Brain microvascular endothelial cell (primary cell): ENCODE measurements at regions not wholly inside any gene's neighbourhood (a gene's known extent, or its start where the extent isn't known, plus 50 kb on each side); places are given as distances from the start of the nearest gene placed in this dataset.

Source experiments
- DNase-seq: peaks from one replicate; pipeline ENCODE4 v3.0.0-alpha.2; 2020
- H3K27ac ChIP-seq: fragments of 250-450 bp; sonication (Bioruptor Pico); 2 replicates; pipeline ENCODE4 v1.5.1; 2020; ENCODE audit warnings: mild to moderate bottlenecking, moderate library complexity
- H3K27me3 ChIP-seq: fragments of 250-450 bp; sonication (Bioruptor Pico); replicated peaks from 2 replicates; pipeline ENCODE4 v1.5.1; 2020; ENCODE audit warnings: mild to moderate bottlenecking
- H3K36me3 ChIP-seq: fragments of 250-450 bp; sonication (Bioruptor Pico); replicated peaks from 2 replicates; pipeline ENCODE4 v1.5.1; 2020; ENCODE audit warnings: mild to moderate bottlenecking
- H3K4me3 ChIP-seq: 2 replicates; pipeline ENCODE4 v1.5.1; 2011; ENCODE audit warnings: low read depth, mild to moderate bottlenecking, control low read depth, low read length, moderate library complexity
- in situ Hi-C: cut with HindIII; loops from 2 replicates; pipeline ENCODE4 v1.10.0; 2017; ENCODE audit warnings: low sequenced_read_pairs, low pct_ligation_motif_present
- TF ChIP-seq, protein P1 (sequence below): IDR thresholded peaks from 2 replicates; pipeline ENCODE4 v1.5.1; 2011; ENCODE audit warnings: low read depth, mild to moderate bottlenecking, moderate library complexity, low read length, control low read depth, inconsistent platforms; ENCODE audit errors: missing control alignments

DNA sequence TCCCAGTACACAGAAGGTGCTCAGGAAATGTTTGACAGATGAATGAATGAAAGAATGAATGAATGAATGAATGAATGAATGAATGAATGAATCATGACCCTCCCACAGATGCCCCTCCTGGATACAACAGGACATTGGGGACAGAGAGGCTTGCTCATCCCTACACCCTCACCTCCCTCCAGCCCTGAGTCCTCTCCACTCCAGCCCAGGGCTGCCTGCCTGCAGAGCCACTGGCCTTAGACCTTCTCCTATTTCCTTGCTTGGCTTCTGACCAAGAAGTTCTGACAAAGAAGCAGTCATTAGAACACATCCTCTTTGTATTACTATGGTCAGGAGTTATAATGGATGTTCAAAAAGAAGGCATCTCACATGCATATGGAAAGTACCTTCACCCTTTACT is 240.7 kb upstream of the DAPK1 start:
- Histone ChIP-seq H3K4me3 (no peak overlapping the region), H3K36me3 (no peaks in the 10 kb centered on the region), H3K27me3 (no peaks in the 10 kb centered on the region), H3K27ac (no peak overlapping the region)
- TF ChIP-seq, protein P1, sequence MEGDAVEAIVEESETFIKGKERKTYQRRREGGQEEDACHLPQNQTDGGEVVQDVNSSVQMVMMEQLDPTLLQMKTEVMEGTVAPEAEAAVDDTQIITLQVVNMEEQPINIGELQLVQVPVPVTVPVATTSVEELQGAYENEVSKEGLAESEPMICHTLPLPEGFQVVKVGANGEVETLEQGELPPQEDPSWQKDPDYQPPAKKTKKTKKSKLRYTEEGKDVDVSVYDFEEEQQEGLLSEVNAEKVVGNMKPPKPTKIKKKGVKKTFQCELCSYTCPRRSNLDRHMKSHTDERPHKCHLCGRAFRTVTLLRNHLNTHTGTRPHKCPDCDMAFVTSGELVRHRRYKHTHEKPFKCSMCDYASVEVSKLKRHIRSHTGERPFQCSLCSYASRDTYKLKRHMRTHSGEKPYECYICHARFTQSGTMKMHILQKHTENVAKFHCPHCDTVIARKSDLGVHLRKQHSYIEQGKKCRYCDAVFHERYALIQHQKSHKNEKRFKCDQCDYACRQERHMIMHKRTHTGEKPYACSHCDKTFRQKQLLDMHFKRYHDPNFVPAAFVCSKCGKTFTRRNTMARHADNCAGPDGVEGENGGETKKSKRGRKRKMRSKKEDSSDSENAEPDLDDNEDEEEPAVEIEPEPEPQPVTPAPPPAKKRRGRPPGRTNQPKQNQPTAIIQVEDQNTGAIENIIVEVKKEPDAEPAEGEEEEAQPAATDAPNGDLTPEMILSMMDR = no peak
- in situ Hi-C loops = no loop called here
- DNase-seq = no peak

DNA sequence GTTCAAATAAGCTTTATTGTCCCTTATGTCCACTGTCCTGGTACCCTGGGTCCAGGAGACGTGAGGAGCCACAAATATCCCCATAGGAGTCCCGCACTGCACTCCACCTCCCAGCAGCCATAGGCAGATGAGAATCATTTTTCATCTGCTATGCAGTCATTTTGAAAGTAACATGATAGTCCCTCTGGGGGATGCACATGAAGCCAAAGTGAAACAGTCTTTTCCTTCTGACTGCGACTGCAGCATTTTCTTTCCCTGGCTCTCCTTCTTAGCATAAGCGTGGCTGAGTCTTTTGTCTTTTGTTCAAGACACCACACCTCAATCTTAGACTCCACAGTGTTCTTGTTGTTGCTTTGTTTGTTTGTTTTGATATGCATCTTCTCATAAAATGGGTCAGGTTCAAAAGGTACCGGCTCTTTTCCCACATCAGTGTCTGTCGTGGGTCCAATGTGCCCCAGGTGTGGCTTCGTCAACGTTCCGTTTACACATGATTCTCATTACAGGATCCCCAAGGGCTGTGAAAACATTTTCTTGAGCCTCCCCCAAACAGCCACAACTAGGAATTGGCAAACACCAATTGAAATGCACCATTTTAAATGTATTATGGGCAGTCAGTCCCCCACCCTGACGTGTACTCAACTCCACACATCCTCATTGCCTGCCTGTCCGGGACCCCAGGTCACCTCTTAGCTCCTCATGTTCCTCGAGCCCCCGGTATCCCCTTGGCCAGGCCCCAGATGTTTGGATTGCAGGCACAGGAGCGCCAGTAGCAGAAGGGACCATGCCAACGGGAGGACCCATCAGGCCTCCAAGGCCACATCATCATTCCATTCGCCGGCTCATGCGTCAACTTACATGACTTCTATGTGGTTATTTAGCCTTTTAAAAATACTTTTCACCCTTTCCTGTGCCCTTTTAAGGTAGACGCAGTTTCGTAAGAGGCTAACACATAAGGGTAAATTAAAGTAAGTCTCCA is 237.8 kb upstream of the DAPK1 start:
- DNase-seq = peak; percentile 39
- Histone ChIP-seq H3K36me3 (no peaks in the 10 kb centered on the region), H3K27me3 (no peaks in the 10 kb centered on the region), H3K27ac (no peak overlapping the region), H3K4me3 (no peak overlapping the region)
- TF ChIP-seq, protein P1 = no peak
- in situ Hi-C loops = no loop called here

DNA sequence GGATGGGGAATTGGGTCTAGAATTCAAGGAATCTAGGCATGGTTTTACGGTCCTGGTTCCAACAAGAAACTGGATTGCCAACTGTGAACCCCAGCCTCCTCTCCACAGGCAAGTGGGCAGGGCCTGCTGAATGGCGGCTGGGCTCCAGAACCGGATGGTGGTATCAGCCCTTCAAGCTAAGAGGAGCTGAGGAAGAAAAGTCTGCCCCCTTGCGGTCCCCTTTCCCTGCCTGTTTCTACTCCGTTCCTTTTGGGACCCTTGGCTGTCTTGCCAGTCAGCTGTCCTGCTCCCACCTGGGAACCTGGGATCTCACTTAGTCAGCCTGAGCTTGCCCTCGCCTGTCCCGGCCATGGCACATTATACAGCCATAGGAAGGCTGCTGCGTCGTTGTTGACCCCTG is 234.4 kb upstream of the DAPK1 start:
- Histone ChIP-seq H3K4me3 (no peak overlapping the region), H3K27ac (no peak overlapping the region), H3K27me3 (no peaks in the 10 kb centered on the region), H3K36me3 (no peaks in the 10 kb centered on the region)
- in situ Hi-C loops = no loop called here
- TF ChIP-seq, protein P1 = peak; percentile 28
- no peak for DNase-seq

DNA sequence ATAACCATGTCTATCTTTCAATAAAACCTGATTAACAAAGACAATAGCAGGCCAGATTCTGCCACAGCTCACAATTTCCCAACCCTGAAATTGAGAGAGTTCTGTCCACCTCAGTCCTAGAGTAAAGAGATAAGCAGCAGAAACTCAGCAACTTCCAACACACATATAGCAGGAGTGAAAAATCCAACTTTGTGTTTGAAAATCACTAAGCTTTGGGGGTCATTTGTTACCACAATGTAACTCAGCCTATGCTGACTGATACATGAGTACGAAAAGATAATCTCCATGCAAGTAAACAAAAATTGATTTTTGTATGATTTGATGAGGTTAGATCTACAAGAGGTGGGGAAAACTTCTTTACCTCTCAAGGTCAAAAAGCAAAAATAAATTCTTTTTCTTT is 231.0 kb upstream of the DAPK1 start:
- in situ Hi-C loops = no loop called here
- Histone ChIP-seq H3K4me3 (no peak overlapping the region), H3K27ac (no peak overlapping the region), H3K27me3 (no peaks in the 10 kb centered on the region), H3K36me3 (no peaks in the 10 kb centered on the region)
- TF ChIP-seq, protein P1 = no peak
- DNase-seq = no peak

DNA sequence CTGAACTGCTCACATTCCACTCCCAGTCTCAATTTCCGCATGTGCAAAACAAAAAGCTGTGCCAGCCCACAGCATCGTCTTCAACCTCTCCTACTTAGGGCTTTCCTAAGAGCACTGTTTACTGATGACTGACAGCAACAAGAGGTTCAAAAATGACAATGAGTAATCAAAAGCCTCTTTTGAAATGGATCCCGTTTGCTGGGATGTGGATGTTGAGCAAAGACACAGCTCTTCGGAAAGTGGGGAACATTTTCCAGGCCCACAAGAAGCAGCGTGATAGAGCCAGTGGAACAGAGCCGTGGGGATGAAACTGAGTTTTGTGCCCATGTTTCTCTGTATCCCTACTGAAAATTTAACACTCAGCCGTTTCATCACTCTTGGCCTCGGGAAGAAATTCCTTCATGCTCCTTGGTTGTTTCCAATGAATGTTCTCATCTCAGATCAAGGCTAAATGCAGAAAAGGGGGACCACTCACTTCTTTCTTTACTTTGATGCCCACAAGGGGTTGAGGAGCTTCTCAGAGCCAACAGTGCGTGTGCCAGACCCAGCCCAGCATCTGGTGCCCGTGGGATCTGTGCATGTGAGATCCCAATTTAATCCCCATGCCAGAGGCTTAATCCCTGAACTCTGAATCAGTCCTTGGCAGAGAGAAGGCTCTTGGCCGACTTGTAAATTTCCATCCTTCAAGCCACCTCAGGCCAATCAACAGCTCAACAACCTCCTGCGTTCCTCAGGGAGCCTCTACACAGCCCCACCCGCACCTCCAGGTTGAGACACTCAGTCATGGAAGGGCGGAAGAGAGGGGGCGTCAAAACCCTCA is 230.2 kb upstream of the DAPK1 start:
- in situ Hi-C loops = no loop called here
- Histone ChIP-seq H3K27me3 (no peaks in the 10 kb centered on the region), H3K4me3 (no peak overlapping the region), H3K36me3 (no peaks in the 10 kb centered on the region), H3K27ac (no peak overlapping the region)
- no peak for DNase-seq
- TF ChIP-seq, protein P1 = no peak
